ENCODE measurements at regions not wholly inside any gene's neighbourhood (a gene's known extent, or its start where the extent isn't known, plus 50 kb on each side); places are given as distances from the start of the nearest gene placed in this dataset.

- no peak overlapping the region for H3K4me3 Mint-ChIP-seq (ENCODE audit: low read depth)
- no peak overlapping the region for H3K27ac Mint-ChIP-seq
Measured at GRCh38 chr4:42729505-42730237, 72.8 kb upstream of the ATP8A1 start.

DNA sequence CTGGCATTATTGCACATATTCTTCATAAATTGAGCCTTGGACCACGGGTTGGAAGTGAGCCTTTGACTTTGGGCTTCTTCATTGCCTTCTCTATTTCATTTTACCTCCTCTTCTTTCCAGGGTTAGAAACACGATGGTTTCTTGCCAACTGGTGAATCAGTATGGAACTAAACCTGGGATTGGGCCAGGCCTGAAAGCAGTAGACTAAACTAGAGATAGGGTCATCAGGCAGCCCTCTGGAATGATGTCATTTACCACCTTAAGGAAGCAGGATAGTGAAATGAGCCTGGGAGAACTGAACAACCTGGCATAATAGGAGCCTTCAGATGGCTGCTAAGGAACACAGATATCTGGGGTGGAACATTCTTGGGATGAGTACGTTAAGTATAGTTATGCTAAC lies 67.5 kb upstream of the ATP8A1 start:
- H3K27me3 Mint-ChIP-seq (ENCODE audit: low read depth): no peaks in the 10 kb centered on the region
- H3K4me1 Mint-ChIP-seq (ENCODE audit: low read depth): no peaks in the 10 kb centered on the region
- H3K9me3 Mint-ChIP-seq: peaks cover 11% of the 10 kb centered on the region
- intact Hi-C loops (cut with micrococcal nuclease): no loop called here
- H3K4me3 Mint-ChIP-seq (ENCODE audit: low read depth): no peak overlapping the region
- no peak overlapping the region for H3K27ac Mint-ChIP-seq
- no peak for DNase-seq (ENCODE audit: low spot score)
- H3K36me3 Mint-ChIP-seq (ENCODE audit: low read depth): no peaks in the 10 kb centered on the region

More at GRCh38 chr4:42729505-42730237, 72.8 kb upstream of the ATP8A1 start:
- Mint-ChIP-seq H3K36me3 (ENCODE audit: low read depth) (no peaks in the 10 kb centered on the region), H3K27me3 (ENCODE audit: low read depth) (no peaks in the 10 kb centered on the region), H3K4me1 (ENCODE audit: low read depth) (no peaks in the 10 kb centered on the region), H3K9me3 (peaks cover 12% of the 10 kb centered on the region)
- DNase-seq (ENCODE audit: low spot score): no peak
- intact Hi-C loops (cut with micrococcal nuclease): no loop called here

DNA sequence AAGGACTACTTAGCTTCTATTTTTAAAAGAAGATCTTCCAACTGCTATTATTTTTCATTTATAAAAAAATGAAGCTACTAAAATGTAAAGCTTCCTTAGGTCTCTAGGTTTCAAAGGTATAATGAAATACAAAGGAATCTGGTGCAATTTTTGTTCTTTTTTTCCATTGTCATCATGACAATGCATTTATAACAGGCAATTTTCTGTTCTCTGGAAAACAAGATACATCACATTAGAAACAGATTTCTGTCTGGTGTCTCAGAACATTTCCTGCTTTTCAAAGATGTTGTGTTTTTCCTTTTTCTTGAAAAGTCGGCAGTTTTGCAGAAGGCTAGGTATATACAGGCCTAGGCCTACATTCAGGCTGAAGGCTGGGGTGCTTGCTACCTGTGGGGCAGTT lies 63.6 kb upstream of the ATP8A1 start:
- no peak for DNase-seq (ENCODE audit: low spot score)
- Mint-ChIP-seq H3K4me1 (ENCODE audit: low read depth) (no peaks in the 10 kb centered on the region), H3K27ac (no peak overlapping the region), H3K27me3 (ENCODE audit: low read depth) (no peaks in the 10 kb centered on the region), H3K36me3 (ENCODE audit: low read depth) (no peaks in the 10 kb centered on the region), H3K9me3 (no peaks in the 10 kb centered on the region), H3K4me3 (ENCODE audit: low read depth) (no peak overlapping the region)
- intact Hi-C loops (cut with micrococcal nuclease): no loop called here

DNA sequence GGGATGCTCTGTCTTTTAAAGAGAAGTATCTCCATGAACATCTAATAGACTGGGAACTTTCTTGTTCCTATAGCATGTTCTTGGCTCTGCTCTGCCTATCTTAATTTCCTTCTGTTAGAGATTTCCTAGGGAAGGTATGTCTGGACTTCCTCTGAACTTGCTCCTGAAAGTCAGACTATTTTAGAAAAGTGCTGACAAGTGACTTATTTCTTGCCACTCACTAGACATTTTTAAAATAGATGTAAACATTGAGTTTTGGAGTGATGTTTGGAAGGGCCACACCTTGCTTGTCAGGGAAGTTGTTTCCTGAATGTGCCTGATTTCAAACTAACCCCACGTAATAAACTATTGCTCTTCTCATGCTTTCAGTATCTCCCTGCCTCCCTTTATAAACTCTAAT lies 62.4 kb upstream of the ATP8A1 start:
- intact Hi-C loops (cut with micrococcal nuclease): no loop called here
- Mint-ChIP-seq H3K4me3 (ENCODE audit: low read depth) (no peak overlapping the region), H3K36me3 (ENCODE audit: low read depth) (no peaks in the 10 kb centered on the region), H3K27ac (no peak overlapping the region), H3K9me3 (no peaks in the 10 kb centered on the region), H3K4me1 (ENCODE audit: low read depth) (no peaks in the 10 kb centered on the region), H3K27me3 (ENCODE audit: low read depth) (no peaks in the 10 kb centered on the region)
- DNase-seq (ENCODE audit: low spot score): no peak

DNA sequence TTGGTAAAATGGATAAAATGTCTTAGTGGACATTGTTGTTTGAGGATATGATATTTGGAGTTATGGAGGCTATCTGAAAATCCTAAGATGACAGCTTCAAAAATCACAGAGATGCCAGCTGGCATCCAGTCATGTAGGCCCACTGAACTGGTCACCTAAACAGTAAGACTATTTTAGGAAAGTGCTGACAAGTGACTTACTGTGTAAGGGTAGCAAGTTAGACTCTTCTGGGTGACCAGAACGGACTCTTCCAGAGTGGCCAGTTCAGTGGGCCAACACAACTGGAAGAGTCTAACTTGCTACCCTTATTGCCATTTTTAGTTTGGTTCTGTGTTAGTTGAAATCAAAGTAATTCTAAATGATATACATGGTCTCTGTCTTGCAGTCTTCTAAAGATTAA lies 61.4 kb upstream of the ATP8A1 start:
- Mint-ChIP-seq H3K4me1 (ENCODE audit: low read depth) (no peaks in the 10 kb centered on the region), H3K9me3 (no peaks in the 10 kb centered on the region), H3K27ac (no peak overlapping the region), H3K27me3 (ENCODE audit: low read depth) (no peaks in the 10 kb centered on the region), H3K36me3 (ENCODE audit: low read depth) (no peaks in the 10 kb centered on the region), H3K4me3 (ENCODE audit: low read depth) (no peak overlapping the region)
- no peak for DNase-seq (ENCODE audit: low spot score)
- intact Hi-C loops (cut with micrococcal nuclease): no loop called here

- H3K4me3 Mint-ChIP-seq (ENCODE audit: low read depth): no peak overlapping the region
- no peak for DNase-seq (ENCODE audit: low spot score)
- H3K27ac Mint-ChIP-seq: no peak overlapping the region
- H3K27me3 Mint-ChIP-seq (ENCODE audit: low read depth): no peaks in the 10 kb centered on the region
- H3K36me3 Mint-ChIP-seq (ENCODE audit: low read depth): no peaks in the 10 kb centered on the region
- no peaks in the 10 kb centered on the region for H3K9me3 Mint-ChIP-seq
- no peaks in the 10 kb centered on the region for H3K4me1 Mint-ChIP-seq (ENCODE audit: low read depth)
- intact Hi-C loops (cut with micrococcal nuclease): no loop called here
Measured at GRCh38 chr4:42716996-42717395, 60.1 kb upstream of the ATP8A1 start.

- Mint-ChIP-seq H3K4me1 (ENCODE audit: low read depth) (no peaks in the 10 kb centered on the region), H3K27ac (no peak overlapping the region), H3K36me3 (ENCODE audit: low read depth) (no peaks in the 10 kb centered on the region), H3K9me3 (no peaks in the 10 kb centered on the region), H3K4me3 (ENCODE audit: low read depth) (no peak overlapping the region), H3K27me3 (ENCODE audit: low read depth) (no peaks in the 10 kb centered on the region)
- intact Hi-C loops (cut with micrococcal nuclease): no loop called here
- no peak for DNase-seq (ENCODE audit: low spot score)
Measured at GRCh38 chr4:42715807-42716482, 59.0 kb upstream of the ATP8A1 start.

GRCh38 chr4:42713391-42713790 lies 56.5 kb upstream of the ATP8A1 start:
- Mint-ChIP-seq H3K27me3 (ENCODE audit: low read depth) (peaks cover 5% of the 10 kb centered on the region), H3K4me1 (ENCODE audit: low read depth) (no peaks in the 10 kb centered on the region), H3K4me3 (ENCODE audit: low read depth) (no peak overlapping the region), H3K9me3 (no peaks in the 10 kb centered on the region), H3K27ac (no peak overlapping the region), H3K36me3 (ENCODE audit: low read depth) (no peaks in the 10 kb centered on the region)
- intact Hi-C loops (cut with micrococcal nuclease): no loop called here
- no peak for DNase-seq (ENCODE audit: low spot score)

- intact Hi-C loops (cut with micrococcal nuclease): no loop called here
- Mint-ChIP-seq H3K36me3 (ENCODE audit: low read depth) (no peaks in the 10 kb centered on the region), H3K27me3 (ENCODE audit: low read depth) (peaks cover 5% of the 10 kb centered on the region), H3K4me3 (ENCODE audit: low read depth) (no peak overlapping the region), H3K9me3 (no peaks in the 10 kb centered on the region), H3K4me1 (ENCODE audit: low read depth) (no peaks in the 10 kb centered on the region), H3K27ac (no peak overlapping the region)
- no peak for DNase-seq (ENCODE audit: low spot score)
Measured at GRCh38 chr4:42712854-42713253, 55.9 kb upstream of the ATP8A1 start.

GRCh38 chr4:42711496-42711895 lies 54.6 kb upstream of the ATP8A1 start:
- Mint-ChIP-seq H3K9me3 (no peaks in the 10 kb centered on the region), H3K27me3 (ENCODE audit: low read depth) (peaks cover 5% of the 10 kb centered on the region), H3K4me1 (ENCODE audit: low read depth) (no peaks in the 10 kb centered on the region), H3K27ac (no peak overlapping the region), H3K4me3 (ENCODE audit: low read depth) (no peak overlapping the region), H3K36me3 (ENCODE audit: low read depth) (no peaks in the 10 kb centered on the region)
- intact Hi-C loops (cut with micrococcal nuclease): no loop called here
- DNase-seq (ENCODE audit: low spot score): no peak

- Mint-ChIP-seq H3K9me3 (no peaks in the 10 kb centered on the region), H3K27me3 (ENCODE audit: low read depth) (peaks cover 5% of the 10 kb centered on the region), H3K36me3 (ENCODE audit: low read depth) (no peaks in the 10 kb centered on the region), H3K27ac (no peak overlapping the region), H3K4me3 (ENCODE audit: low read depth) (no peak overlapping the region), H3K4me1 (ENCODE audit: low read depth) (no peaks in the 10 kb centered on the region)
- intact Hi-C loops (cut with micrococcal nuclease): no loop called here
- no peak for DNase-seq (ENCODE audit: low spot score)
Measured at GRCh38 chr4:42710761-42711160, 53.9 kb upstream of the ATP8A1 start.

DNA sequence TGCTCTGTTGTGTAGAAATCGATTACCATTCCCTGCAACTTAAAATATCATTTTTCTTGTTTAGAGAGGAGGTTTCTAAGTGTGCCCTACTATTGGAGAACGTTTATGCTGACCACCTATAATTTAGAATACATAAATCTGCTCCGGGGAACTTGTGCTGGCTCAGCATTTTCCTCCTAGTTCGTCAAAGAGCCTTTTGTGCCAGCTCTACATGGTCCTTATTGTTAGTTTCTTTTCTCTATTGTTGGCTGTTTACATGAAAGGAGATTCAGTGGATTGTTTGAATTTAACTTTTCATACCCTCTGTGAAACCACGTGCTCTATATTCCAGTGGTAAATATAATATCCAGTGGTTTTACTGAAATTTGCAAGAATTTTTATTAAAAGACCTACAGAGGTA lies 53.4 kb upstream of the ATP8A1 start:
- no peaks in the 10 kb centered on the region for H3K9me3 Mint-ChIP-seq
- no peak overlapping the region for H3K27ac Mint-ChIP-seq
- no peak for DNase-seq (ENCODE audit: low spot score)
- H3K4me1 Mint-ChIP-seq (ENCODE audit: low read depth): no peaks in the 10 kb centered on the region
- H3K4me3 Mint-ChIP-seq (ENCODE audit: low read depth): no peak overlapping the region
- no peaks in the 10 kb centered on the region for H3K36me3 Mint-ChIP-seq (ENCODE audit: low read depth)
- H3K27me3 Mint-ChIP-seq (ENCODE audit: low read depth): peaks cover 5% of the 10 kb centered on the region
- intact Hi-C loops (cut with micrococcal nuclease): no loop called here

- intact Hi-C loops (cut with micrococcal nuclease): no loop called here
- no peaks in the 10 kb centered on the region for H3K4me1 Mint-ChIP-seq (ENCODE audit: low read depth)
- no peaks in the 10 kb centered on the region for H3K9me3 Mint-ChIP-seq
Measured at GRCh38 chr4:42709392-42710065, 52.6 kb upstream of the ATP8A1 start.

More at GRCh38 chr4:42709392-42710065, 52.6 kb upstream of the ATP8A1 start:
- Mint-ChIP-seq H3K27me3 (ENCODE audit: low read depth) (peaks cover 5% of the 10 kb centered on the region), H3K36me3 (ENCODE audit: low read depth) (no peaks in the 10 kb centered on the region), H3K27ac (no peak overlapping the region), H3K4me3 (ENCODE audit: low read depth) (no peak overlapping the region)
- DNase-seq (ENCODE audit: low spot score): no peak
